K562 (cell line): ENCODE measurements at regions not wholly inside any gene's neighbourhood (a gene's known extent, or its start where the extent isn't known, plus 50 kb on each side); places are given as distances from the start of the nearest gene placed in this dataset.
A peak's percentile ranks its signal among the peaks of the same experiment; 100 is the strongest.

Experiments used
- ATAC-seq: fragments of 200-7000 bp; cut with Tn5 transposase; 3 replicates; pipeline ENCODE4 v1.9.1; 2020; ENCODE audit warnings: moderate library complexity
- BruUV-seq: library from RNA; stranded (reverse); fragments of 400-500 nt; replicated peaks from 2 replicates; lab custom pipeline; 2021; lab: Mats Ljungman, UMichigan
- CTCF ChIA-PET: fragments of 300-600 bp; formaldehyde crosslinking; extraction: SDS; loops from one replicate; lab custom pipeline; 2021; ENCODE audit warnings: low intra/inter-chr PET ratio; lab: Yijun Ruan, JAX
- POLR2A ChIA-PET: fragments of 300-600, 350-650 bp; sonication (Branson Sonifier 250); formaldehyde crosslinking; extraction: SDS; loops from one replicate; lab custom pipeline; 2021; ENCODE audit warnings: antibody characterized with exemption, inconsistent platforms; lab: Yijun Ruan, JAX
- DNase-seq, 4 experiments: peaks; one replicate each; pipeline versions ENCODE4 v3.0.0 to v3.0.0-alpha.2; 2011 to 2018; ENCODE audit warnings: low spot score in 3 of 4, mixed read lengths in 3 of 4; ENCODE audit errors: extremely low read depth in 1 of 4
- FAIRE-seq: peaks from 2 replicates; lab custom pipeline; 2011; peaks lifted over from hg19 to GRCh38; lab: Jason Lieb, UNC
- H2AFZ ChIP-seq: 2 replicates; pipeline ENCODE4 v1.6.0; 2011; ENCODE audit warnings: low read depth, low read length, control low read depth, inconsistent platforms
- H3K27ac ChIP-seq: fragments of 200-600 bp; 3 replicates; pipeline ENCODE4 v1.8.0; 2011; ENCODE audit warnings: low read depth, mild to moderate bottlenecking, control low read depth, inconsistent platforms, low read length, moderate library complexity, mixed read lengths; ENCODE audit errors: extremely low read depth
- H3K27me3 ChIP-seq, 2 experiments: fragments of 300-600 bp in 1 of 2; 2 replicates in 1 of 2; 3 replicates in 1 of 2; pipeline versions ENCODE4 v1.6.0 to v1.8.0; 2011; ENCODE audit warnings: inconsistent platforms in 2 of 2, low read length in 2 of 2, mild to moderate bottlenecking in 1 of 2, mixed read lengths in 1 of 2, moderate library complexity in 1 of 2; ENCODE audit not compliant: control insufficient read depth in 2 of 2, insufficient read depth in 2 of 2
- H3K36me3 ChIP-seq: fragments of 300-600 bp; 3 replicates; pipeline ENCODE4 v1.8.0; 2011; ENCODE audit warnings: mild to moderate bottlenecking, low read length, inconsistent platforms; ENCODE audit not compliant: control insufficient read depth, insufficient read depth
- H3K4me1 ChIP-seq, 2 experiments: fragments of 200-600 bp in 1 of 2; replicated peaks in 1 of 2; 2 replicates in 1 of 2; 3 replicates in 1 of 2; pipeline versions ENCODE4 v1.5.1 to v1.8.0; 2011; ENCODE audit warnings: inconsistent platforms in 2 of 2, low read length in 2 of 2, mild to moderate bottlenecking in 1 of 2, mixed read lengths in 1 of 2, moderate library complexity in 1 of 2; ENCODE audit not compliant: control insufficient read depth in 2 of 2, insufficient read depth in 2 of 2
- H3K4me2 ChIP-seq: 2 replicates; pipeline ENCODE4 v1.6.1; 2011; ENCODE audit warnings: low read length, control low read depth, inconsistent platforms, mixed read lengths; ENCODE audit not compliant: insufficient read depth
- H3K4me3 ChIP-seq: fragments of 200-600 bp; sonication (generic), shearing (Covaris generic); 2 replicates; pipeline ENCODE4 v1.5.1; 2016; ENCODE audit warnings: control low read depth, inconsistent platforms
- H3K79me2 ChIP-seq: fragments of 200-600 bp; 3 replicates; pipeline ENCODE4 v1.8.0; 2011; ENCODE audit warnings: low read length, inconsistent platforms; ENCODE audit not compliant: control insufficient read depth, insufficient read depth
- H3K9ac ChIP-seq, 2 experiments: 2 replicates each; pipeline versions ENCODE4 v1.6.0 to v1.6.1; 2011; ENCODE audit warnings: low read depth in 2 of 2, low read length in 2 of 2, control low read depth in 1 of 2, inconsistent platforms in 1 of 2, mild to moderate bottlenecking in 1 of 2, mixed read lengths in 1 of 2; ENCODE audit not compliant: insufficient read depth in 1 of 2
- H3K9me1 ChIP-seq: one replicate; pipeline ENCODE4 v1.6.0; 2011; ENCODE audit warnings: inconsistent platforms, mild to moderate bottlenecking, low read length, moderate library complexity; ENCODE audit not compliant: control insufficient read depth, insufficient read depth
- H3K9me3 ChIP-seq: replicated peaks from 2 replicates; pipeline ENCODE4 v1.5.1; 2011; ENCODE audit warnings: low read depth, low read length, inconsistent platforms; ENCODE audit not compliant: control insufficient read depth, insufficient read depth
- H4K20me1 ChIP-seq: replicated peaks from 2 replicates; pipeline ENCODE4 v1.6.1; 2011; ENCODE audit warnings: low read length, inconsistent platforms, mixed read lengths; ENCODE audit not compliant: control insufficient read depth, insufficient read depth
- ASH1L ChIP-seq: fragments of 450-650 bp; IDR thresholded peaks from 2 replicates; pipeline ENCODE4 v1.6.1; 2018; ENCODE audit warnings: borderline replicate concordance, mild to moderate bottlenecking, low read depth; ENCODE audit not compliant: partially characterized antibody
- ELK3 ChIP-seq: fragments of 450-650 bp; formaldehyde crosslinking; IDR thresholded peaks from 2 replicates; pipeline ENCODE4 v1.4.0; 2020; ENCODE audit warnings: mild to moderate bottlenecking
- HDAC1 ChIP-seq, 2 experiments: fragments of 450-650 bp; IDR thresholded peaks; 2 replicates each; pipeline ENCODE4 v1.6.1; 2016 to 2017; ENCODE audit warnings: inconsistent platforms in 1 of 2, mild to moderate bottlenecking in 1 of 2, moderate library complexity in 1 of 2
- HDGF ChIP-seq: fragments of 450-650 bp; IDR thresholded peaks from 2 replicates; pipeline ENCODE4 v1.6.1; 2016
- KDM1A ChIP-seq, 2 experiments: fragments of 450-650 bp; IDR thresholded peaks; 2 replicates each; pipeline ENCODE4 v1.6.1; 2016; ENCODE audit warnings: mild to moderate bottlenecking in 2 of 2
- MEIS2 ChIP-seq: fragments of 450-650 bp; IDR thresholded peaks from 2 replicates; pipeline ENCODE4 v1.6.1; 2014; ENCODE audit warnings: mild to moderate bottlenecking; ENCODE audit not compliant: partially characterized antibody
- NCOR1 ChIP-seq: fragments of 450-650 bp; IDR thresholded peaks from 2 replicates; pipeline ENCODE4 v1.6.1; 2016; ENCODE audit warnings: mild to moderate bottlenecking, moderate library complexity
- NEUROD1 ChIP-seq: fragments of 150-350 bp; IDR thresholded peaks from 2 replicates; pipeline ENCODE4 v1.6.1; 2014; ENCODE audit warnings: borderline replicate concordance, low read length, low read depth; ENCODE audit not compliant: partially characterized antibody
- NFYB ChIP-seq: IDR thresholded peaks from 2 replicates; pipeline ENCODE4 v1.6.1; 2011; ENCODE audit warnings: mild to moderate bottlenecking, moderate library complexity; ENCODE audit not compliant: insufficient read length; ENCODE audit errors: extremely low read depth
- PBX2 ChIP-seq, 2 experiments: IDR thresholded peaks in 1 of 2; conservative IDR thresholded peaks in 1 of 2; 2 replicates each; pipeline ENCODE4 v1.6.1; 2016; ENCODE audit warnings: low read depth in 2 of 2, mild to moderate bottlenecking in 1 of 2, missing compliant biosample characterization in 1 of 2, missing genetic modification characterization in 1 of 2, moderate library complexity in 1 of 2
- PKNOX1 ChIP-seq: fragments of 450-650 bp; IDR thresholded peaks from 2 replicates; pipeline ENCODE4 v1.6.1; 2016
- USF2 ChIP-seq: sonication (generic); formaldehyde crosslinking; IDR thresholded peaks from 2 replicates; pipeline ENCODE4 v1.5.0; 2020; ENCODE audit warnings: missing genetic modification reagents
- ZC3H11A ChIP-seq: IDR thresholded peaks from 2 replicates; pipeline ENCODE4 v1.6.1; 2012; ENCODE audit warnings: low read depth, low read length, improper control_type of control experiment
- ZNF695 ChIP-seq: fragments of 450-650 bp; formaldehyde crosslinking; IDR thresholded peaks from 2 replicates; pipeline ENCODE4 v1.4.0; 2020; ENCODE audit warnings: mild to moderate bottlenecking, moderate library complexity
- WGBS: fragments of 100-300 bp; shearing (Covaris generic); methylation state at CpG from one replicate; pipeline ENCODE4 v1.1.6; 2016; ENCODE audit warnings: low coverage, mixed read lengths; ENCODE audit not compliant: insufficient coverage; ENCODE audit errors: missing lambda C conversion rate; 5-methylcytosine and 5-hydroxymethylcytosine counted together
- in situ Hi-C: fragments of 300-500 bp; cut with MboI; formaldehyde crosslinking; loops from 4 replicates; pipeline ENCODE4 v1.15.0; 2018; ENCODE audit warnings: inconsistent platforms, mixed read lengths
- intact Hi-C: fragments of 100-400 bp; cut with micrococcal nuclease; formaldehyde crosslinking; loops from 2 replicates; pipeline ENCODE4 v1.14.2; 2022

- Histone ChIP-seq H2AFZ (no peak overlapping the region), H3K4me1 (no peaks in the 10 kb centered on the region; a peak in 1 of 5 replicates), H4K20me1 (no peaks in the 10 kb centered on the region), H3K9me3 (no peaks in the 10 kb centered on the region), H3K79me2 (no peaks in the 10 kb centered on the region), H3K27me3 (no peaks in the 10 kb centered on the region), H3K9ac (no peak overlapping the region), H3K4me2 (no peak overlapping the region), H3K36me3 (no peaks in the 10 kb centered on the region), H3K9me1 (no peaks in the 10 kb centered on the region), H3K27ac (no peak overlapping the region), H3K4me3 (no peak overlapping the region)
- in situ Hi-C loops (no loop called here), intact Hi-C loops (no loop called here)
- WGBS, result 0% methylated on average over 4 of the region's 4 CpGs
- POLR2A ChIA-PET, result no interaction called here
- DNase-seq (no peak), ATAC-seq (no peak), FAIRE-seq (no peak)
- no TSS peak for BruUV-seq
- no peak for TF ChIP-seq NEUROD1
- TF ChIP-seq PBX2 (CRISPR knock-in tag; IDR thresholded peaks at IDR 0.05; ENCODE audit: low read depth), result no peak
- TF ChIP-seq PBX2 (tag; conservative IDR thresholded peaks at IDR 0.05; ENCODE audit: low read depth), result peak; percentile 54
- no peak for TF ChIP-seq ASH1L
- TF ChIP-seq PKNOX1, result peak; percentile 59; the same call in 1 of the 2 replicates
- TF ChIP-seq NCOR1, result no peak
- no peak for TF ChIP-seq USF2
- no peak for TF ChIP-seq HDAC1 (IDR thresholded peaks at IDR 0.05)
- TF ChIP-seq ZNF695, result no peak
- no peak for TF ChIP-seq KDM1A (IDR thresholded peaks at IDR 0.05)
- no peak for TF ChIP-seq ELK3 (CRISPR knock-in tag)
- TF ChIP-seq NFYB, result no peak
- peak; percentile 65 for TF ChIP-seq MEIS2
- no peak for TF ChIP-seq ZC3H11A
- no peak for TF ChIP-seq HDGF
- CTCF ChIA-PET, result no interaction called here
These were observed 143.0 kb downstream of the HNMT start for GRCh38 chr2:138107288-138107687.
